SJCRH30 (cell line): ENCODE measurements at regions not wholly inside any gene's neighbourhood (a gene's known extent, or its start where the extent isn't known, plus 50 kb on each side); places are given as distances from the start of the nearest gene placed in this dataset.
"Not testable (repeated sequence)": the region's sequence is repeated elsewhere in the genome, so short reads cannot be mapped to it uniquely, and the experiment has no call there.

Source experiments
- DNase-seq, 2 experiments: peaks; one replicate each; pipeline ENCODE4 v3.0.0-alpha.2; 2015 to 2020
- H3K27ac ChIP-seq: fragments of 250-450 bp; sonication (Bioruptor Pico); 2 replicates; pipeline ENCODE4 v1.5.1; 2020; ENCODE audit warnings: mild to moderate bottlenecking, moderate library complexity
- H3K27me3 ChIP-seq: fragments of 250-450 bp; sonication (Bioruptor Pico); 2 replicates; pipeline ENCODE4 v1.5.1; 2020; ENCODE audit warnings: mild to moderate bottlenecking, moderate library complexity
- H3K36me3 ChIP-seq: fragments of 250-450 bp; sonication (Bioruptor Pico); 2 replicates; pipeline ENCODE4 v1.5.1; 2020; ENCODE audit warnings: mild to moderate bottlenecking, moderate library complexity
- H3K4me1 ChIP-seq: fragments of 250-450 bp; sonication (Bioruptor Pico); 2 replicates; pipeline ENCODE4 v1.5.1; 2020; ENCODE audit warnings: mild to moderate bottlenecking, moderate library complexity
- H3K4me3 ChIP-seq: fragments of 250-450 bp; sonication (Bioruptor Pico); 2 replicates; pipeline ENCODE4 v1.5.1; 2020; ENCODE audit warnings: mild to moderate bottlenecking, moderate library complexity
- H3K9me3 ChIP-seq: fragments of 250-450 bp; sonication (Bioruptor Pico); replicated peaks from 2 replicates; pipeline ENCODE4 v1.5.1; 2020; ENCODE audit warnings: mild to moderate bottlenecking, moderate library complexity

GRCh38 chr11:39772525-39773137 lies 1686.8 kb downstream of the LRRC4C start:
- Histone ChIP-seq H3K4me3 (no peak overlapping the region), H3K27ac (no peak overlapping the region), H3K4me1 (no peaks in the 10 kb centered on the region), H3K27me3 (no peaks in the 10 kb centered on the region), H3K9me3 (no peaks in the 10 kb centered on the region), H3K36me3 (no peaks in the 10 kb centered on the region)
- no peak for DNase-seq

- H3K4me1 ChIP-seq = no peaks in the 10 kb centered on the region
- no peaks in the 10 kb centered on the region for H3K36me3 ChIP-seq
- no peak overlapping the region for H3K4me3 ChIP-seq
- H3K27ac ChIP-seq = no peak overlapping the region
- DNase-seq = no peak
- no peaks in the 10 kb centered on the region for H3K27me3 ChIP-seq
- no peaks in the 10 kb centered on the region for H3K9me3 ChIP-seq
These were observed 1691.2 kb downstream of the LRRC4C start for GRCh38 chr11:39768214-39768613.

DNA sequence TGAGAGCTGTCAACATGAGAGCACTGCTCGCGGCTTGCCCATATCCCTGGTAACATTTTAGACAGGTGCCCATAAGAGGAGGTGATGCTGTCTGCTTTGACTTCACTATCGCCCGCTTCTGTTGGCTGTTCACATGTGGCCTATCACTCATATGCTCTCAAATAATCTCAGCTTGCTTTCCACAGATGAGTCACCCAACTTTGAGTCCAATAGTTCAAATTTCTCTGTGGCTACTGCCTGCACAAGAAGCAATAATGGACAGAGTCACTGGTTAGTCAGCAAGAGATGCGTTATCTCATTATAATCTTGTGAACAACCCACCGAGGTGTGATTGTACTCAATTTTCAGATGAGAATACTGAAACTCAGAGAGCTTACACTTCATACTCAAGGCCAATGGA lies 1714.1 kb downstream of the LRRC4C start:
- no peak overlapping the region for H3K27ac ChIP-seq
- H3K4me1 ChIP-seq = no peaks in the 10 kb centered on the region
- H3K36me3 ChIP-seq = no peaks in the 10 kb centered on the region
- H3K27me3 ChIP-seq = no peaks in the 10 kb centered on the region
- peak in 1 of 2 experiments; percentile 2 for DNase-seq
- H3K9me3 ChIP-seq = no peaks in the 10 kb centered on the region
- H3K4me3 ChIP-seq = no peak overlapping the region

DNA sequence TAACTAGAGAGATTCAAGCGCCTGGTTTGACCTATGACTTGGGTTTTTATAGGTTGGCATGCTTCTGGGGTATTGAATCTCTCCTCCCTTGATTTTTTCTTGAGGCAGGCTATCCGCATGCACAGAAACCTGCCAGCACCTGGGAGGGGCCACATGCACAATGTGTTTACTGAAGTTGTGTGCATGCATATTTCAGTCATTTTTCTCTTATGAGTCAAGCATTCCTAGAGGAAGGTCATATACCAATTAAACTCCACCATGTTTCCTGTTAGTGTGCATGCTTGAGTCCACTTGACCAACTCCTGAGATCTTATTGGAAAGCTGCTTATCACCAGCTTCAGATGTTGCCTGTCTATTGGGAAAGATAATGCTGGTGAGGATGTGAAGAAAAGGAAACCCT lies 1718.4 kb downstream of the LRRC4C start:
- Histone ChIP-seq H3K4me3 (no peak overlapping the region), H3K36me3 (no peaks in the 10 kb centered on the region), H3K27me3 (no peaks in the 10 kb centered on the region), H3K9me3 (no peaks in the 10 kb centered on the region), H3K4me1 (no peaks in the 10 kb centered on the region), H3K27ac (no peak overlapping the region)
- no peak for DNase-seq

DNA sequence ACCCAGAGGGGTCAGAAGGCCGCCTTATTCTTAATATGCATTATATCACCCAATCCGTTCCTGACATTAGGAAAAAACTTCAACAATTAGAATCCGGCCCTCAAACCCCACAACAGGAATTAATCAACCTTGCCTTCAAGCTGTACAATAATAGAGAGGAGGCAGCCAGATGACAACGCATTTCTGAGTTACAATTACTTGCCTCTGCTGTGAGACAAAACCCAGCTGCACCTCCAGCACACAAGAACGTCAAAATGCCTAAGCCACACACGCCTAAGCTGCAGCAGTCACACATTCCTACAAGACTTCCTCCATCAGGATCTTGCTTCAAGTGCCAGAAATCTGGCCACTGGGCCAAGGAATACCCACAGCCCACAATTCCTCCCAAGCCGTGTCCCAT lies 1723.1 kb downstream of the LRRC4C start:
- DNase-seq, H3K27ac ChIP-seq, H3K36me3 ChIP-seq, H3K4me1 ChIP-seq, H3K9me3 ChIP-seq, H3K27me3 ChIP-seq, H3K4me3 ChIP-seq: not testable (repeated sequence)

DNA sequence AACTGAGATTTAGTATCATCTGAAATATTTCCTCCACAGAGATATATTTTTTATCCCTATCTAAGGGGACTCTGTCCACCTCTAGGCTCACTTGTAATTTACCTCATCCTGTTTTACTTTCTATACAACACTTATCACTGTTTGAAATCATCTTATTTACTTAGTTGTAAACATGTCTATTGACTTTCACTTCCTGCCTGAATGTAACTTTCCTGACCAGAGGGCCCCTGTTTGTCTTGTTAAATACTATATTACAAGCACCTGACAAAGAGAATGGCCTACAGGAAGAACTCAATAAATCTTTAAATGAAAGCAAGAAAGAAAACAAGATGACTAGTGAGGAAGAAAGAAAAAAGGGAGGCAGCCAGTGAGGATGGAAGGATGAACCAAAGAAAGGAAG lies 1727.5 kb downstream of the LRRC4C start:
- no peak overlapping the region for H3K27ac ChIP-seq
- 0 out of 2 replicates have a peak, but pooled peaks cover 2% of the 10 kb centered on the region for H3K27me3 ChIP-seq
- no peaks in the 10 kb centered on the region for H3K4me1 ChIP-seq
- H3K4me3 ChIP-seq = no peak overlapping the region
- DNase-seq = no peak
- no peaks in the 10 kb centered on the region for H3K9me3 ChIP-seq
- no peaks in the 10 kb centered on the region for H3K36me3 ChIP-seq

DNA sequence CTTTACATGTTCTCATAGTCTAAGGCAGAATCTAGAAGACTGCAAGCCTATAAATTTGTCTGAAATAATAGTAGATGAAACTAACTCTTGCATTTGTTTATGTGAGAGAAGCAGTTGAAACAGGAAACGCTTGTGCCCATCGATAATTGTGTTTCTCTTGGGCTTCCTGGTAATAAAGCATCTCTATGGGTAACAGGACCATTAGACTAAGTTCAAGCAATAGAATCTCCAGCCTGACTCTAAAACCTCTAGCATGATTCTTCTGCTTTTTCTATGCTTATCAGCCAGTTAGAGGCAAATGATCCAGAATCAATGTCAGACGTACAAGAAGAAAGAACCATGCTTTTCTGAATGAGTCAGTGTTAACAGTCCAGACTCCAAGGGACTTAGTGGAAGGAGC lies 1734.4 kb downstream of the LRRC4C start:
- no peak overlapping the region for H3K4me3 ChIP-seq
- no peaks in the 10 kb centered on the region for H3K9me3 ChIP-seq
- no peaks in the 10 kb centered on the region for H3K4me1 ChIP-seq
- no peaks in the 10 kb centered on the region for H3K36me3 ChIP-seq
- H3K27me3 ChIP-seq = peaks cover 7% of the 10 kb centered on the region; the same call in 1 of the 2 replicates
- no peak overlapping the region for H3K27ac ChIP-seq
- DNase-seq = no peak

DNA sequence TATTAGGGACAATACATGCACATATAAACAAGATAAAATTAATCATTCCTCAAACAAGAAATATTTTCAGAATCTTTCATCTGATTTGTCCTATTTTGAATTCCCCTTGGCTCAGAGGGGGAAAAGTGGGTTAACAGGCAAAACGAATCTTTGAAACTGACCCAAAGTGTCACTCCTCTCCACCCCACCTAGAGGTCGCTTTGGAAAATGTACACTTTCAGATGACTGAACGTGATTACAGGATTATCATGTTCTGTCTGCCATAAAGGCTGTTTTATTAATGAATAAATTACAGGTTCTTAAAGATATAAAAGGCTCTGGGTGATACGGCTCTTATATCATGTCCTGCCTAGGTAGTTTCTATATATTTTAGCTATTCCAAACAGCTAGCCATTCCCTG lies 1735.0 kb downstream of the LRRC4C start:
- Histone ChIP-seq H3K4me3 (no peak overlapping the region), H3K9me3 (no peaks in the 10 kb centered on the region), H3K27me3 (peaks cover 7% of the 10 kb centered on the region; the same call in 1 of the 2 replicates), H3K36me3 (no peaks in the 10 kb centered on the region), H3K27ac (no peak overlapping the region), H3K4me1 (no peaks in the 10 kb centered on the region)
- peak in 1 of 2 experiments; percentile 5 for DNase-seq

DNA sequence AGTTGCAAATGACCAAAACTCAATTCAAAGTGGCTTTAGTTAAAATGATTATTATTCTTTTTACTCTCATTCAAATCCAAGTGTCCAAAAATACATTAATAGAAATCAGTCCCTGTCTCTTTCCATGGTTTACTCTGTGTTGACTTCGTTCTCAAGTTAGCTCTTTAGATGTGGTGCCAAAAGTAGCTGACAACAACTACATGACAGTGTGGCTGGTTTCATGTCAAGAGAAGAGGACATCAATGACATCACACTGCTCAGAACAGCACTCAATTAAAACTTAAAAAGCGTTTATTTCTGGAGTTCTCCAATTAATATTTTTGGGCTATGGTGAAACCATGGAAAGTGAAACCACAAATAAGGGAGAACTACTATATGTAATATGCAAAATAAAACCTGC lies 1746.9 kb downstream of the LRRC4C start:
- no peak for DNase-seq
- H3K27ac ChIP-seq = no peak overlapping the region
- no peaks in the 10 kb centered on the region for H3K9me3 ChIP-seq
- H3K4me1 ChIP-seq = no peaks in the 10 kb centered on the region
- no peaks in the 10 kb centered on the region for H3K36me3 ChIP-seq
- H3K4me3 ChIP-seq = no peak overlapping the region
- no peaks in the 10 kb centered on the region for H3K27me3 ChIP-seq

- H3K36me3 ChIP-seq = no peaks in the 10 kb centered on the region
- H3K27ac ChIP-seq = no peak overlapping the region
- H3K4me3 ChIP-seq = no peak overlapping the region
- H3K27me3 ChIP-seq = no peaks in the 10 kb centered on the region
- no peak for DNase-seq
- no peaks in the 10 kb centered on the region for H3K4me1 ChIP-seq
- H3K9me3 ChIP-seq = no peaks in the 10 kb centered on the region
These were observed 1768.6 kb downstream of the LRRC4C start for GRCh38 chr11:39690856-39691255.

GRCh38 chr11:39683951-39684554 lies 1775.4 kb downstream of the LRRC4C start:
- no peak overlapping the region for H3K4me3 ChIP-seq
- no peaks in the 10 kb centered on the region for H3K27me3 ChIP-seq
- H3K4me1 ChIP-seq = peaks cover 6% of the 10 kb centered on the region
- H3K27ac ChIP-seq = no peak overlapping the region
- DNase-seq = no peak
- no peaks in the 10 kb centered on the region for H3K36me3 ChIP-seq
- H3K9me3 ChIP-seq = no peaks in the 10 kb centered on the region

GRCh38 chr11:39683288-39683950 lies 1776.0 kb downstream of the LRRC4C start:
- H3K27me3 ChIP-seq = no peaks in the 10 kb centered on the region
- DNase-seq = no peak
- H3K4me1 ChIP-seq = peaks cover 6% of the 10 kb centered on the region
- no peak overlapping the region for H3K27ac ChIP-seq
- H3K9me3 ChIP-seq = no peaks in the 10 kb centered on the region
- H3K36me3 ChIP-seq = no peaks in the 10 kb centered on the region
- H3K4me3 ChIP-seq = no peak overlapping the region

DNA sequence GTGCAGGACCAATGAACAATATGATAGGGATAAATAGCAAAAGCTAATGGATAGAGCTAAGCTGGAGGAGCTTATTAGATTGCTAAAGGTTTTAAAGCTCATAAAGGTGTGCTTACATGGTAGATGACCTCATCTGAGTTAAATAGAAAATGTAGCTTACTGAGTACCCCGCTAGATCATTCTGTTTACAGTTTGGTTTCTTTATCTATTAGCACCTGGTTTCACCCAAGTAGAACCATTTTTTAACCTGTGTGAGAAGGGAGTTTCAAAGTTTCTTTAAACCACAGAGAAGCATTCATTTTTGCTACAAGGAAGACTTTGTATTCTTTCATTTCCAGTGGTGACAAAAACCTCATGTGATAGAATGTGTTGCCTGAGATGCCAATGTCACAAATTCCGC lies 1778.0 kb downstream of the LRRC4C start:
- H3K9me3 ChIP-seq = no peaks in the 10 kb centered on the region
- no peak overlapping the region for H3K27ac ChIP-seq
- H3K4me3 ChIP-seq = no peak overlapping the region
- H3K27me3 ChIP-seq = no peaks in the 10 kb centered on the region; the same call in 1 of the 2 replicates
- H3K4me1 ChIP-seq = peaks cover 6% of the 10 kb centered on the region
- no peak for DNase-seq
- no peaks in the 10 kb centered on the region for H3K36me3 ChIP-seq

DNA sequence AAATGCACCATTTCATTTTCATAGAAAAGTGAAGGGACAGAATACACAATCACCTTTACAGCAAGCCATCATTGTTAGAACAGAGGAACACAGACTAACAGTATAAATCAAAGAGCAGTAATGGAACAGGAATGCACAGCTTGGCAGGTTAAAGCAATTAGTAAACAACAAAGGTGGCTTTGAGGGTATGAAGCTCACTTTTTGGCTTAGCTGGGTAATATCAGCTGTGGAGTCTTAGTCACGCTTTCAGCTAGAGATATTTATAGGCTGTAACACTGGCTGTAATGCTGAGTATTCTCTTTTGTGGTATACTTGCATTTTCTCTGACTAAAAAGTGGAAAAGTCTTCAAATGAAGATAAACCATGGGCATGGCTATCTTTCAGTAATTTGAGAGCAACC lies 1780.5 kb downstream of the LRRC4C start:
- Histone ChIP-seq H3K4me1 (peaks cover 6% of the 10 kb centered on the region), H3K27ac (no peak overlapping the region), H3K36me3 (no peaks in the 10 kb centered on the region), H3K27me3 (no peaks in the 10 kb centered on the region; the same call in 1 of the 2 replicates), H3K4me3 (no peak overlapping the region), H3K9me3 (no peaks in the 10 kb centered on the region)
- DNase-seq = peak in 1 of 2 experiments; percentile 9

- H3K27me3 ChIP-seq = no peaks in the 10 kb centered on the region; the same call in 1 of the 2 replicates
- no peak overlapping the region for H3K27ac ChIP-seq
- H3K9me3 ChIP-seq = no peaks in the 10 kb centered on the region
- H3K4me1 ChIP-seq = peaks cover 6% of the 10 kb centered on the region
- DNase-seq = no peak
- no peak overlapping the region for H3K4me3 ChIP-seq
- no peaks in the 10 kb centered on the region for H3K36me3 ChIP-seq
These were observed 1784.3 kb downstream of the LRRC4C start for GRCh38 chr11:39675171-39675570.
